ENCODE measurements at regions not wholly inside any gene's neighbourhood (a gene's known extent, or its start where the extent isn't known, plus 50 kb on each side); places are given as distances from the start of the nearest gene placed in this dataset.
"Not testable (repeated sequence)": the region's sequence is repeated elsewhere in the genome, so short reads cannot be mapped to it uniquely, and the experiment has no call there.

GRCh38 chr18:5705393-5705792 is 161.6 kb upstream of the EPB41L3 start:
- ATAC-seq (no peak), DNase-seq (no peak)
- intact Hi-C loops (cut with DNase I, micrococcal nuclease): no loop called here
- Histone ChIP-seq H3K4me3 (no peak overlapping the region), H3K9me3 (no peaks in the 10 kb centered on the region), H3K4me1 (ENCODE audit: low read depth) (no peaks in the 10 kb centered on the region), H3K36me3 (ENCODE audit: low read depth) (no peaks in the 10 kb centered on the region)
- no peak for TF ChIP-seq CTCF (IDR thresholded peaks at IDR 0.05)

GRCh38 chr18:5704847-5705246 is 161.1 kb upstream of the EPB41L3 start:
- Histone ChIP-seq H3K9me3 (no peaks in the 10 kb centered on the region), H3K4me3 (no peak overlapping the region), H3K36me3 (ENCODE audit: low read depth) (no peaks in the 10 kb centered on the region), H3K4me1 (ENCODE audit: low read depth) (no peaks in the 10 kb centered on the region)
- ATAC-seq (no peak), DNase-seq (no peak)
- TF ChIP-seq CTCF (IDR thresholded peaks at IDR 0.05): no peak
- intact Hi-C loops (cut with DNase I, micrococcal nuclease): no loop called here

GRCh38 chr18:5702016-5702415 is 158.2 kb upstream of the EPB41L3 start:
- ATAC-seq; H3K9me3 ChIP-seq; H3K4me3 ChIP-seq; H3K36me3 ChIP-seq (ENCODE audit: low read depth); H3K4me1 ChIP-seq (ENCODE audit: low read depth); intact Hi-C loops (cut with DNase I, micrococcal nuclease); DNase-seq: not testable (repeated sequence)

GRCh38 chr18:5693699-5694294 is 150.0 kb upstream of the EPB41L3 start:
- intact Hi-C loops (cut with DNase I, micrococcal nuclease): no loop called here
- DNase-seq (no peak), ATAC-seq (no peak)
- Histone ChIP-seq H3K4me1 (ENCODE audit: low read depth) (no peaks in the 10 kb centered on the region), H3K9me3 (peaks cover 5% of the 10 kb centered on the region), H3K36me3 (ENCODE audit: low read depth) (no peaks in the 10 kb centered on the region), H3K4me3 (no peak overlapping the region)
- no peak for TF ChIP-seq CTCF (IDR thresholded peaks at IDR 0.05)

- DNase-seq (no peak), ATAC-seq (no peak)
- no peaks in the 10 kb centered on the region for H3K4me1 ChIP-seq (ENCODE audit: low read depth)
- intact Hi-C loops (cut with DNase I, micrococcal nuclease): no loop called here
- no peak overlapping the region for H3K4me3 ChIP-seq
- no peak for TF ChIP-seq CTCF (IDR thresholded peaks at IDR 0.05)
- H3K36me3 ChIP-seq (ENCODE audit: low read depth): no peaks in the 10 kb centered on the region
- H3K9me3 ChIP-seq: no peaks in the 10 kb centered on the region
Measured at GRCh38 chr18:5678779-5679406, 135.1 kb upstream of the EPB41L3 start.

- no peak overlapping the region for H3K4me3 ChIP-seq
- intact Hi-C loops (cut with DNase I, micrococcal nuclease): no loop called here
- TF ChIP-seq CTCF (IDR thresholded peaks at IDR 0.05): no peak
- H3K4me1 ChIP-seq (ENCODE audit: low read depth): no peaks in the 10 kb centered on the region
- no peak for ATAC-seq
- H3K9me3 ChIP-seq: no peaks in the 10 kb centered on the region
- H3K36me3 ChIP-seq (ENCODE audit: low read depth): no peaks in the 10 kb centered on the region
- no peak for DNase-seq
Measured at GRCh38 chr18:5678278-5678677, 134.5 kb upstream of the EPB41L3 start.
